ENCODE measurements at regions not wholly inside any gene's neighbourhood (a gene's known extent, or its start where the extent isn't known, plus 50 kb on each side); places are given as distances from the start of the nearest gene placed in this dataset.

DNA sequence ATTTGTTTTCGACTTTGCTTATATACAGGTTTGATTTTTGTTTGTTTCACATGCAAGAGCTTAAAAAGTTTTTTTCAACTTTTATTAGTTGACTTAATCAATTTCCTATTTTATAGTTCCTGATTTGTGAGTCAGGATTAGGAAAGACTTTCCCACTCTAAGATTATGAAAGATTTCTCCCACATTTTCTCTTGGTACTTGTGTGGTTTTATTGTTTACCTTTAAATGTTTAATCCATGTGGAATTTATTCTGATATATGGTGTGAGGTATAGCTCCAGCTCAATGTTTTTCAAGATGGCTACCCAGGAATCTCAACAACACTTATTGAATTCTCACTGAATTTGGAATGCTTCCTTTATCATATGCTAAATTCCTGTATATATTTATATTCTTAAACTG is 117.8 kb upstream of the LGALSL start:
- no peaks in the 10 kb centered on the region for H3K27me3 ChIP-seq
- H3K27ac ChIP-seq = no peak overlapping the region
- no peaks in the 10 kb centered on the region for H3K9me3 ChIP-seq
- TF ChIP-seq, protein P1, sequence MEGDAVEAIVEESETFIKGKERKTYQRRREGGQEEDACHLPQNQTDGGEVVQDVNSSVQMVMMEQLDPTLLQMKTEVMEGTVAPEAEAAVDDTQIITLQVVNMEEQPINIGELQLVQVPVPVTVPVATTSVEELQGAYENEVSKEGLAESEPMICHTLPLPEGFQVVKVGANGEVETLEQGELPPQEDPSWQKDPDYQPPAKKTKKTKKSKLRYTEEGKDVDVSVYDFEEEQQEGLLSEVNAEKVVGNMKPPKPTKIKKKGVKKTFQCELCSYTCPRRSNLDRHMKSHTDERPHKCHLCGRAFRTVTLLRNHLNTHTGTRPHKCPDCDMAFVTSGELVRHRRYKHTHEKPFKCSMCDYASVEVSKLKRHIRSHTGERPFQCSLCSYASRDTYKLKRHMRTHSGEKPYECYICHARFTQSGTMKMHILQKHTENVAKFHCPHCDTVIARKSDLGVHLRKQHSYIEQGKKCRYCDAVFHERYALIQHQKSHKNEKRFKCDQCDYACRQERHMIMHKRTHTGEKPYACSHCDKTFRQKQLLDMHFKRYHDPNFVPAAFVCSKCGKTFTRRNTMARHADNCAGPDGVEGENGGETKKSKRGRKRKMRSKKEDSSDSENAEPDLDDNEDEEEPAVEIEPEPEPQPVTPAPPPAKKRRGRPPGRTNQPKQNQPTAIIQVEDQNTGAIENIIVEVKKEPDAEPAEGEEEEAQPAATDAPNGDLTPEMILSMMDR (IDR thresholded peaks at IDR 0.05) = no peak
- H3K4me1 ChIP-seq (ENCODE audit: control insufficient read depth in 1 of 2, insufficient read depth in 1 of 2, low read depth in 1 of 2, low read length in 1 of 2) = peaks cover 0 to under 1% of the 10 kb centered on the region in 2 experiments
- no peak overlapping the region for H3K4me3 ChIP-seq (ENCODE audit: low read depth in 1 of 2, low read length in 1 of 2)
- no peaks in the 10 kb centered on the region for H3K36me3 ChIP-seq

DNA sequence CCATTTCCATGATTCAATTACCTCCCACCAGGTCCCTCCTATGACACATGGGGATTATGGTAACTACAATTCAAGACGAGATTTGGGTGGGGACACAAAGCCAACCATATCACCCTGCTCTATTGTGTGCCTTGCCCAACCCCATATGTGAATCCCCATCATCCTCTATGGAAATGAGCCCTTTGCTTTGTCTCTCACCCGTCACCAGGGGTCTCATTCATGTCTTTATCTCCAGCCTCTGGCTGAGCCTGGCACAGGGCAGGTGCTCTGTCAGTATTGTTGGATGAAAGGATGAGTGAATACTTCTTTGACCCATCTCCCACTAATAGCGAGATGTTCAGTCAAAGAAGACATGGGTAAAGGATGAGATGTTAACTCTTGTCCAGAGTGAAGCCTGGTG is 116.6 kb upstream of the LGALSL start:
- Histone ChIP-seq H3K36me3 (no peaks in the 10 kb centered on the region), H3K4me3 (ENCODE audit: low read depth in 1 of 2, low read length in 1 of 2) (no peak overlapping the region), H3K27me3 (no peaks in the 10 kb centered on the region), H3K9me3 (no peaks in the 10 kb centered on the region), H3K4me1 (ENCODE audit: control insufficient read depth in 1 of 2, insufficient read depth in 1 of 2, low read depth in 1 of 2, low read length in 1 of 2) (no peaks in the 10 kb centered on the region), H3K27ac (no peak overlapping the region)
- TF ChIP-seq, protein P1 (IDR thresholded peaks at IDR 0.05) = no peak

DNA sequence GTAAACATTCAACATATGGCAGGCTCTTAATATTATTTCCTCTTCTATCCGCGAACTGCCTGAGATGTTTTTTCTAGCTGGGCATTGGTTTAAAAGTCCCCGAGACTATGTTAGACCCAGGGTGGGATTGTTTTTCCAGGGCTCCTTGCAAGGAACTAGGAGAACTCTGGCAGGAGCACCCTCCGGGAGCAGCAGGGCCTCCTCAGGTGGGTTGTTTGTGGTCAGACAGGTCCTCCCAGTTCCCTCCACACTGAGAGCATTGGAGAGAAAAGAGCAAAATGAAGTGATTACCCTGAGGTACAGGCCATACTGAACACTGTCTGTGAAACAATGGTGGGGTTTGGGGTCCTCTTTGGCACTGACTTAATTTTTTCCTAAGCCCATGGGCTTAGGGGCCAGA is 115.9 kb upstream of the LGALSL start:
- TF ChIP-seq, protein P1 (IDR thresholded peaks at IDR 0.05) = no peak
- Histone ChIP-seq H3K27ac (no peak overlapping the region), H3K27me3 (no peaks in the 10 kb centered on the region), H3K4me1 (ENCODE audit: control insufficient read depth in 1 of 2, insufficient read depth in 1 of 2, low read depth in 1 of 2, low read length in 1 of 2) (no peaks in the 10 kb centered on the region), H3K9me3 (no peaks in the 10 kb centered on the region), H3K4me3 (ENCODE audit: low read depth in 1 of 2, low read length in 1 of 2) (no peak overlapping the region), H3K36me3 (no peaks in the 10 kb centered on the region)

DNA sequence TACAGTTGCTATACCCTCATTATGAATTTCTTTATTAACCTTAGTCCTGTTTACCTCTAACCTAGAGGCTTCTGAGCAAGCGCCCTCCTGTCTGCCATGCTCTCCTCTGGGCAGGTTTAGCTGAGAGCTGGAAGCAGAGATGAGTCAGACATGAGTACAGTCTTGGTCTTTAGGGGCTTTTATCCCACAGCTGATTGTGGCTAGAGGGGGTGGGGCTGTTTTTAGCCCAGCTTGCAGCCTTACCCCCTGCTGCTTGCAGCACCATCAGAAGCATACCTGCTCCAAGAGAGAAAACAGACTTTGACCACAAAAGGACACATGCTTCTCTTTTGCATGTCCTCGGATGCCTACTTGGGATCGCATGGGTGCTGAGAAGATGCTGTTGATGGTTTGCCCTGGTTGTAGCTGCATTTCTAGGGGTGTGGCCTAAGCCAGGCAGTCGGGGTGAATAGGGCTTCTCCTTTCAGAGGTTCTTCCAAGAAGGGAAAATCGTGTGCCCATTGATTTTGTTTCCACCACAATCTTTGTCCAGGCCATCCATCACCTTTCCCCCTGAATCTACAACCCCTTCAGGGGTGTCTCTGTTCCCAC is 115.0 kb upstream of the LGALSL start:
- Histone ChIP-seq H3K27me3 (no peaks in the 10 kb centered on the region), H3K36me3 (no peaks in the 10 kb centered on the region), H3K9me3 (no peaks in the 10 kb centered on the region), H3K4me3 (ENCODE audit: low read depth in 1 of 2, low read length in 1 of 2) (no peak overlapping the region), H3K27ac (no peak overlapping the region), H3K4me1 (ENCODE audit: control insufficient read depth in 1 of 2, insufficient read depth in 1 of 2, low read depth in 1 of 2, low read length in 1 of 2) (no peaks in the 10 kb centered on the region)
- TF ChIP-seq, protein P1 (IDR thresholded peaks at IDR 0.05) = no peak

DNA sequence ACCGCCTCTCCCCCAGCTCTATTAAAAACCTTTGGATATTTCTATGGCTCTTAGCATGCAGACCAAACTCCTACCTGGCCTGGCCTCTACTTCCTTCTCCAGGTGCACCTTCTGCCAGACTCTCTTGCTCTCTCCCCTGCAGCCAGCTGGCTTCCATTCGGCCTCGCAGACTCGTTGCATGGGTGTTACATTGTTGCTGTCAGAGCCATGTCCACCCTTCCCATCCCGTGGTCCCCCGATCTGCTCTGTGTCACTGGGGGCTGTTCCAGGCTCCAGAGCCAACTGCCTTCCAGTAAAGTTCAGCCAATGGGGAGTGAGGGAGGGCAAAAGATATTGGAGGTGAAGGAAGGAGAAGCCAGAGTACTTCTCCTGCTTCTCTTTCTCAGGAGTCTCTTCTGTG is 112.5 kb upstream of the LGALSL start:
- H3K9me3 ChIP-seq = no peaks in the 10 kb centered on the region
- TF ChIP-seq, protein P1 (IDR thresholded peaks at IDR 0.05) = no peak
- H3K4me1 ChIP-seq (ENCODE audit: control insufficient read depth in 1 of 2, insufficient read depth in 1 of 2, low read depth in 1 of 2, low read length in 1 of 2) = no peaks in the 10 kb centered on the region
- H3K27me3 ChIP-seq = no peaks in the 10 kb centered on the region
- H3K4me3 ChIP-seq (ENCODE audit: low read depth in 1 of 2, low read length in 1 of 2) = no peak overlapping the region
- no peak overlapping the region for H3K27ac ChIP-seq
- no peaks in the 10 kb centered on the region for H3K36me3 ChIP-seq
